Anterior cingulate cortex (tissue), 58 donors: ENCODE measurements at regions not wholly inside any gene's neighbourhood (a gene's known extent, or its start where the extent isn't known, plus 50 kb on each side); places are given as distances from the start of the nearest gene placed in this dataset.
A peak's percentile ranks its signal among the peaks of the same experiment; 100 is the strongest.

Source experiments
- DNase-seq, 58 donors: peaks; one replicate each; lab custom pipeline; 2025; lab: John Stamatoyannopoulos, UW

- DNase-seq, result no peak
Measured at GRCh38 chr5:29402270-29402669, 1791.2 kb upstream of the CDH6 start.

- no peak for DNase-seq
Measured at GRCh38 chr5:29389993-29390392, 1803.5 kb upstream of the CDH6 start.

- DNase-seq, result no peak
Measured at GRCh38 chr5:29387384-29387783, 1806.1 kb upstream of the CDH6 start.

- DNase-seq, result no peak
Measured at GRCh38 chr5:29382780-29383179, 1810.7 kb upstream of the CDH6 start.

- no peak for DNase-seq
Measured at GRCh38 chr5:29380029-29380428, 1813.5 kb upstream of the CDH6 start.

- DNase-seq, result no peak
Measured at GRCh38 chr5:29379619-29380018, 1813.9 kb upstream of the CDH6 start.

GRCh38 chr5:29378104-29378503 is 1815.4 kb upstream of the CDH6 start:
- no peak for DNase-seq

- DNase-seq, result no peak
Measured at GRCh38 chr5:29370248-29370647, 1823.2 kb upstream of the CDH6 start.

GRCh38 chr5:29367176-29367833 is 1826.2 kb upstream of the CDH6 start:
- DNase-seq, result peak in 2 of 58 donors; percentile 1 to 33

GRCh38 chr5:29351170-29351569 is 1842.3 kb upstream of the CDH6 start:
- DNase-seq, result no peak

GRCh38 chr5:29337030-29337429 is 1856.5 kb upstream of the CDH6 start:
- no peak for DNase-seq

- DNase-seq, result no peak
Measured at GRCh38 chr5:29321591-29321990, 1871.9 kb upstream of the CDH6 start.

- no peak for DNase-seq
Measured at GRCh38 chr5:29309359-29309758, 1884.1 kb upstream of the CDH6 start.

GRCh38 chr5:29307478-29307877 is 1886.0 kb upstream of the CDH6 start:
- DNase-seq, result no peak

- DNase-seq, result no peak
Measured at GRCh38 chr5:29304545-29304944, 1888.9 kb upstream of the CDH6 start.

- peak in 1 of 58 donors; percentile 2 for DNase-seq
Measured at GRCh38 chr5:29296548-29296947, 1896.9 kb upstream of the CDH6 start.

- no peak for DNase-seq
Measured at GRCh38 chr5:29277642-29278041, 1915.8 kb upstream of the CDH6 start.

- DNase-seq, result no peak
Measured at GRCh38 chr5:29276371-29276770, 1917.1 kb upstream of the CDH6 start.

GRCh38 chr5:29263915-29264351 is 1929.6 kb upstream of the CDH6 start:
- DNase-seq, result no peak

GRCh38 chr5:29262339-29263123 is 1931.0 kb upstream of the CDH6 start:
- no peak for DNase-seq

- DNase-seq, result no peak
Measured at GRCh38 chr5:29261213-29261612, 1932.3 kb upstream of the CDH6 start.

GRCh38 chr5:29252390-29252789 is 1941.1 kb upstream of the CDH6 start:
- no peak for DNase-seq
